ENCODE measurements at regions not wholly inside any gene's neighbourhood (a gene's known extent, or its start where the extent isn't known, plus 50 kb on each side); places are given as distances from the start of the nearest gene placed in this dataset.

DNA sequence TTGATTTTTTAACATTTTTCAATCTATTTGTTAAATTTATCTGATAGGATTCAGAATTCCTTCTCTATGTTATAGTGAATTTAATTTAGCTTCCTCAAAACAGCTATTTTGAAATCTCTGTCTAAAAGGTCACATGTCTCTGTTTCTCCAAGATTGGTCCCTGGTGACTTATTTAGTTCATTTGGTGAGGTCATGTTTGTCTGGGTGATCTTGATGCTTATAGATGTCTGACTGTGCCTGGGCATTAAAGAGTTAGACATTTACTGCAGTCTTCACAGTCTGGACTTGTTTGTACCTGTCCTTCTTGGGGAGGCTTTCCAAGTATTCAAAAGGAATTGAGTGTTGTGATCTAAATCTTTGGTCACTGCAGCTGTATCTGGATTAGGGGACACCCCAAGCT, 169.5 kb upstream of the C2CD4B start:
- TF ChIP-seq, protein P1, sequence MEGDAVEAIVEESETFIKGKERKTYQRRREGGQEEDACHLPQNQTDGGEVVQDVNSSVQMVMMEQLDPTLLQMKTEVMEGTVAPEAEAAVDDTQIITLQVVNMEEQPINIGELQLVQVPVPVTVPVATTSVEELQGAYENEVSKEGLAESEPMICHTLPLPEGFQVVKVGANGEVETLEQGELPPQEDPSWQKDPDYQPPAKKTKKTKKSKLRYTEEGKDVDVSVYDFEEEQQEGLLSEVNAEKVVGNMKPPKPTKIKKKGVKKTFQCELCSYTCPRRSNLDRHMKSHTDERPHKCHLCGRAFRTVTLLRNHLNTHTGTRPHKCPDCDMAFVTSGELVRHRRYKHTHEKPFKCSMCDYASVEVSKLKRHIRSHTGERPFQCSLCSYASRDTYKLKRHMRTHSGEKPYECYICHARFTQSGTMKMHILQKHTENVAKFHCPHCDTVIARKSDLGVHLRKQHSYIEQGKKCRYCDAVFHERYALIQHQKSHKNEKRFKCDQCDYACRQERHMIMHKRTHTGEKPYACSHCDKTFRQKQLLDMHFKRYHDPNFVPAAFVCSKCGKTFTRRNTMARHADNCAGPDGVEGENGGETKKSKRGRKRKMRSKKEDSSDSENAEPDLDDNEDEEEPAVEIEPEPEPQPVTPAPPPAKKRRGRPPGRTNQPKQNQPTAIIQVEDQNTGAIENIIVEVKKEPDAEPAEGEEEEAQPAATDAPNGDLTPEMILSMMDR (IDR thresholded peaks at IDR 0.05): no peak
- no peak for TF ChIP-seq POLR2A (IDR thresholded peaks at IDR 0.05)

Measured in body of pancreas (tissue), 4 donors.